NCI-H2196 (cell line): ENCODE measurements at regions not wholly inside any gene's neighbourhood (a gene's known extent, or its start where the extent isn't known, plus 50 kb on each side); places are given as distances from the start of the nearest gene placed in this dataset.

ENCODE experiments used
- DNase-seq: peaks from one replicate; lab custom pipeline; 2025; ENCODE audit not compliant: unreplicated experiment; lab: John Stamatoyannopoulos, UW

DNA sequence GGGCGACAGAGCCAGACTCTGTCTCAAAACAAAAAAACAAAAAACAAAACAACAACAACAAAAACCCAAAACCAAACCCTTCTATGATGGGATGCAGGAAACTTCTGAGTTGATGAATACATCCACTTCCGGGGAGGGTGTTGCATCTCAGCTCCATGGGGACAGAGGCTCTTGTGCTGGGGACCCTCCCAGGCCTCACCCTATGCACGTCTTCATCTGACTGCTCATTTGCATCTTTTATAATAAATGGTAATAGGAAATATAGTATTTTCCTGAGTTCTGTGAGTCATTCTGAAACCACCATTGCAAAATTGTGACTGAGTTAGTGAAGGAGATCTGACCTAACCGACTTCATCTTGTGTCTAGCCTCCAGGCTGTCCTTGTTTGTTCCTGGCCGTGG is 109.5 kb upstream of the SLC28A3 start:
- no peak for DNase-seq

DNA sequence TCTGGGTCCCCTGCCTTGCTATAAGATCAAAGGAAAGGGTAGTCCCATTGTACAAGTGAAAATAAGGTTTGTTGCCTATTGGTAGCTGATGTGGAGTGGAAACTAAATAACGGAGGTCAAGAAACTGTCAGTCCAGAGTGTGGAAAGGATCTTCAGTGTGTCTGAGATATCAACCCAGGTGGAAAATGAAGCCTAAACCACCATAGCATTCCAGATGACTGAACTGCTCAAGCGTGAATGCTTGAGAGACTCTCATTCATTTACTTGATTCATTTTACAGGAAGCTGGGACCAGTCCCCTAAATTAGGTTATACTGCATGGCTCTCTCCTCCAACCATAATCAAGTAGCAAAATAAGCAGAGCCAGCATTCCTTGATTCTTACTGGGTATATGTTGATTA is 116.0 kb upstream of the SLC28A3 start:
- DNase-seq = no peak

DNA sequence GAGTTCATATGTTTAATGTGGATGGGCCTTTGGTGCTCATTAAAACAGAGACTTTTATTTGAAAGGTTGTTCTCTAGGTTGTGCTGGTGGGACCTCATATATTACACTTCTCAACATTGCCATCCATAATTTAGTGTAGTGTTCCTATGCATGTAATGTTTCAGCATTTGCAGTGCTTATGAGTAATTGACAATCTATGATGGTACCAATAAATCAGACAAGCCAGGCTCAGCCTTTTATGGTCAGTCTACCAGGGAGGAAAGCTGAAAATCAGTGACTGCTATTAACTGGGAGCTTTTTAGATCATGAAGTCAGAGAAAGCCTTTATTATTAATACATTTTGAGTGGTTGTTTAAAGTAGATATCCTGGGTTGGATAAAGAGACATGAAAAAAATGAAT is 120.1 kb upstream of the SLC28A3 start:
- DNase-seq = no peak

DNA sequence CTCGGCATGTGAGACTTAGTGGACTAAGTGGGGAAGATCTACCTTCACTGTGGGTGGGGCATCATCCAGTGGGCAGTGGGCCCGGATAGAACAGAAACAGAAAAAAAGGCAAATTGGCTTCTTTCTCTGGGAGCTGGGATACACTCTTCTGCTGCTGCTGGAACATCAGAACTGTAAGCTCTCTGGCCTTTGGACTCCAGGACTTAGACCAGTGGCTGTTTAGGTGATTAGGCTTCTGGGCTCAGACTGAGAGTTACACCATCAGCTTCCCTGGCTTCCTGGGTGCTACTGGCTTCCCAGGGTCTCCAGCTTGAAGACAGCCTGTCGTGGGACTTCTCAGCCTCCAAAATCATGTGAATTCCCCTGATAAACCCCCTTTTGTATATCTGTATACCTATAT is 122.7 kb upstream of the SLC28A3 start:
- DNase-seq = no peak

DNA sequence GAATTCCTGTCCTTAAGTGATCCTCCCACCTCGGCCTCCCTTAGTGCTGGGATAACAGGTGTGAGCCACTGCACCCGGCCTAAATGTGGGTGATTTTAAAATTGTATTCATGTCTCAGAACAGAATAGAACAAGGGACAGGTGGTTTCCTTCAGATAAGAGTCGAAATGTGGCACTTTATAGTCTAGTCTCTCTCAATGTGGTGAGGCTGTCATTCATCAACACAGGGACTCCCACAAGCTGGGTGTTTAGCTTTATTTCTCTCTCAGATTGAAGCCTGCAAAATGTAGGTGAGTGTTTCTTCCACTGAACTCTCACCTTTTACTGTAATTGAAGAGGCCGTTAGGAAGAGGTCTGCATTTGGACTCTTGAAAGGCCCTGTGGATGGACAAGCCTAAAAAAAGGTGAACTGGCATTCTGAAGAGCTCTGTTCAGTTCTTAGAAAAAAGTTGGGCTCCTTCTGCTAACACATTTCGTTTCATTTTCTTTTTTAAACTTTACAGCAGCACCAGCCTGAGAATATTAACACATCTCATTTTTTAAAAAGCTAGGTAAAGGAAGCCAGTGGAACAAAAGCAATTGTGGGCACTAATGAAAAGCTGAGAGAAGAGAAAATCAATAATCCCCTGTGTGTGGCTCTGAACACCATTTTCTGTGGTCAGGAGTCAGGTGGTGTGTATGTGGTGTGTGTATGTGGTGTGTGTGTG is 126.2 kb upstream of the SLC28A3 start:
- DNase-seq = no peak

DNA sequence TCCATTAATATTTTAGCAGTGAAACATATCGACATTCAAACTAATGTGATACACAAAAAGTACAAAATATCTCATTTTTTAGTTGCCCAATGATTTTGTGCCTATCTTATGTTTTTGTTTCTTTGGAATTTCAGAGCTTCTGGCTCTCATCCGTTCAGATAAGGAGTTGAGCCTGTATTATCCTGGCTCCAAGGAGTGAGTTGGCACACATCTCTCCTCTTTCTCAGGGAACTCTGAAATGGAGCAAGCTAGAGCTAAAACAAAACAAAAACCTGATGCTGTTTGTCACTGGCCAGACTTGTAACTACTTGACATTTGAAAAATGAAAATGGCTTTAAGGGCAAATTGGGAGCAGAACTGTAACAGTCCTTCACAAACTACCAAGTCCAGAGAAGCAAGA is 131.3 kb upstream of the SLC28A3 start:
- DNase-seq = no peak

DNA sequence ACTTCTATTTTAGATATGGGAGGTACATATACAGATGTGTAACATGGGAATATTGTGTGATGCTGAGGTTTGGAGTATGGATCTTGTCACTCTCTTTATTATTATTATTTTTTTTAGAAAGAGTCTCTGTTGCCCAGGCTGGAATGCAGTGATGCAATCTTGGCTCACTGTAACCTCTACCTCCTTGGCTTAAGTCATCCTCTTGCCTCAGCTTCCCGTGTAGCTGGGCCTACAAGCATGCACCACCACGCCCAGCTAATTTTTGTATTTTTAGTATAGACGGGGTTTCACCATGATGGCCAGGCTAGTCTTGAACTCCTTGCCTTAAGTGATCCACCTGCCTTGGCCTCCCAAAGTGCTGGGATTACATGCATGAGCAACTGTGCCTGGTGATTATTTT is 138.4 kb upstream of the SLC28A3 start:
- no peak for DNase-seq

DNA sequence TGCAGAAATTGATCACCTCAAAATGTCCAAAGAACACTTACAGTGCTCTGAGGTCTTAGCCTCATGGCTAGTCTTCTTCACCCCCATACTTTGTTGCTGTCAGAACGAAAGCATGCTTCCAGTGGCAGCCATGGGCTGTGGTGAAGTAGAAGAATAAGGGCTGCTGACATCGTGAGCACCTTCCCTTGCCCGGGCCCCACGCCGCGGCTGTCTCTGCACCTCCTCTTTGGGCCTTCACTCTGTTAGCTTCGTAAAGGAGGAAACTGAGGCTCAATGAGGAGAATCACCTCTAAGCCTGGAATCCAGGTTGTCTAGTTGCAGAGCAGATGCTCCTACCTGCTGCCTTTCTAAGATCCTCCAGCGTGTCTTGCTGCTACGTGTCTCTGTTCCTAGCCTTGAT is 139.5 kb upstream of the SLC28A3 start:
- no peak for DNase-seq

DNA sequence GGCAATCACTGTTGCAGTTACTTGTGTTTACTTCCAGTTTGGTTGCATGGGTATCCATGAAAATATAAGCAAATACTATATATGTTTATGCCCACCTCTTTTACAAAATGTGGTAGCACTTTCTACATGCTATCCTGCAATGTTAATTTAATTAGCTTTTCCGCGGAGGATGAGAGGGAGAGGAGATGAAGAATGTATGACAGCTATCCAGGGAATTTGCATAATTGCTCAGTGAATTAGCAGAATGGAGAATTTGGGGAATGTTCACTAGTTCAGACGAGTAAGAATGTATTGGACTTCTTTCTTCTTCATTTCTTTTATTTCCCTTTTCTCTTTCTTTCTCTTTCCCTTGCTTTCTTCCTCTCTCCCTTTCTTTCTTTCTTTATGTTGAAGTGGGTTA is 140.7 kb upstream of the SLC28A3 start:
- DNase-seq = no peak

DNA sequence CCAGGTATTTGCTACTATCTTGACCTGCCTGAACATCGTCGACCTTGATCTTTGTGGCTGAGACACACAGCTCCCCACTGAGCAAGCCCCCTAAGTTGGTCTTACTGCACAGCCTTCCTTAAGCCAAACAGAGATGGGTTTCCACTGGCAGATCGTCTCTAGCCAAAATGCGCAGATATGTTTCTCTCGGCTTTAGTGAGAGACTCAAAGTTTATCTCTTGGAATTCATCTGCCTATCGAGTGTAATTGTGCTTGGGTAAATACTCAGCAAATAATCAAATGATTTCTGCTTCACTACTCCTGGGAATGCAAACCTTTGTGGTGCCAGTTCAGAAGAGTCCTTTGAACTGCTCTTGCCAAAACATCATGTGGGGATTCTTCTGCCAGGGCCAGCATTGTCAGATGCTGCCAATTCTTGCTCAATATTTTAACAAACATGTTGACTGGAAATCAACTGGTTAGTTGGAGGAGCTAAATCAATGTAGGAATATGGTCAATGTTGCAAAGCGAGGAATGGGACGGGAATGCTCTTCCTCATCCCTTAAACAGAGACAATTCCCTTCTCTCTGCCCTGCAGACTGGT is 141.2 kb upstream of the SLC28A3 start:
- DNase-seq = no peak

DNA sequence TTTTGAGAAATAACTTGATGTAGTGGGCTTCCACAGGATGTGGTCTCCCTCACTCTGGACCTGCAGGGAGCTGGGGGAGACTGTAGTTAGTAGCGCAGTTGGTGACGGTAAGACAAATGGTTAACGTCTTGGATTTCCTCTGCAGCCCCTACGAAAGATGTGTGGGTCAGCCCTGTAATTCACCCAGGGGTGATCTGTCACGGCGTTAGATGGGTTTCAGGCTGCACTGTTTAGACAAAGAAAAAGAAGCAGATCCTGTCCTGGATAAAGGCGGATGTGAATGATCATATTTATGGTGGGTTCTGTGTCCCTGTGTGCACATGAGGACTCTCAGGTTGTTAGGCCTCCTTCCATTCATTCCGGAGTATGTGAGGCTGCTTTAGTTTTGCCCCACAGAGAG is 142.0 kb upstream of the SLC28A3 start:
- DNase-seq = no peak

DNA sequence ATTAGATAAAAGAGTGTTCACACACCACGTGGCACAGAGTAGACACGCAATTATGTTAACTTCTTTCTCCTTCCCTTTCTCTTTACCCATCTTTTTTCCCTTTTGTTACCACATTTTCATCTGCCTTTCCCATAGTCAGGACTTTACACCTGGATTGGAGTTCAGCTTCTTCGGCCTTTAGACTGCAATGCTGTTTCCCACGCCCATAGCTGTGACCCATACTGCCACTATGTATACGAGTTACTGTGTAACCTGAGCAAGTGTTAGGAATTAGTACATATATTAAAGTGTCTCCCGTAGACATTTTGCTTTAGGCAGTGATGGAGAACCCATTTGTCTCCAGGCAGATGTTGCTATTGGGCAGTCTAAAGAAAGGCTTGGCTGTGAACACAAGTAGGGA is 143.6 kb upstream of the SLC28A3 start:
- no peak for DNase-seq

DNA sequence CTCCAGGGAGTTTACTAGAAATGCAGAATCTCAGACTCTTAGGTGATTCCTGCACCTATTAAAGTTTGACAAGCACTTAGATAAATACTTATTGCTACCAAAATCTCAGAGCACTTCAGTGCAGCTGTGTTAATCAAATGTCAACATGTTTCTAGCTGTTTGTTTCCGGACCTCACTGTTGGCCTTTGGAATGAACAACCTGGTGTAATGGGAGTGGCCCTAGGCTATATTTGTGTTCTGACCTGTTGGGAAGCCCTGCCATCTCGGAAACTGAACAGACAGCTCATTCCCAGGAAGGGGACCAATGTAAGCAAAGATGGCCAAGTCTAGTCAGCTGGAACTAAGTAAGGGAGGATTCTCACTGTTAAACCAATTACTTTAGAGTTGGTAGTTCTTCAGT is 145.0 kb upstream of the SLC28A3 start:
- DNase-seq = no peak

DNA sequence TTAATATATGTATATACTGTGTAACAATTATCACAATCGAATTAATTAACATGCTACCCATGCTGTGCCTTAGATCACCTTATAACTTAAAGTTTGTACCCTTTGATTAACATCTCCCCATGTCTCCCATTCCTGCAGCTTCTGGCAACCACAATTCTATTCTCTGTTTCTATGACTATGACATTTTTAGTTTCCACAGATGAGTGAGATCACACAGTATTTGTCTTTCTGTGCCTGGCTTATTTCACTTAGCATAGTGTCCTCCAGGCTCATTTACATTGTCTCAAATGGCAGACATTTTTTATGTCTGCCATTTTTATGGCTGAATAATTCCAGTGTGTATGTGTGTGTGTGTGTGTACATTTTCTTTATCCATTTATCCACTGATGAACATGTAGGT is 146.1 kb upstream of the SLC28A3 start:
- DNase-seq = no peak

DNA sequence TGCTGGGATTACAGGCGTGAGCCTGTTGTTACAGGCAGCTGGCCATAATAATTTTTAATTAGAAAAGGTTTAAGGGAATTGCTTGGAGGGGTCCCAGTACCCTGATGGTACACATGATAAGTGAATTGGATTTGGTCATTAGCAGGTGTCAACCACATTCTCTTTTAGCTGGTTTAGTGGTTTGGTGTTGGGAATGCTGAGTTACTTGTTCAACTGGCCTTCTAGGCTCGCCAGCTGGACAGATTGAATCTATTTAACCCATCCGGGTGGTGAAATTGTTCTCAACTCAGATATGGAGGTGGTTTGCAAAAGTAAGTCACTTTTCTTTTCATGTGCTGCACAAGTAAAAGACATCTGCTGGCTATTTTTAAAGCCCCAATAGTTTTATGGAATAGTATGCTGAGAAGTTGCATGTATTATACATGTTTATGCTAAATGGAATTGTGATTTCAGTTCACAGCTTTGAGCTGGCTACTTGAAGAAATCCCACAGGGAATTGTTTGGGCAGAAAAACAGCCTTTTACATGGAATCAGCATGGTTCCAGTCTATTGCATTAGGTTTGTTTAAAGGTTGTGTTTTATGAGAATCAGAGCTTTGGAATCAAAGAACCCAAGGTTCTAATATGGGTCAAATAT is 149.8 kb upstream of the SLC28A3 start:
- DNase-seq = no peak

DNA sequence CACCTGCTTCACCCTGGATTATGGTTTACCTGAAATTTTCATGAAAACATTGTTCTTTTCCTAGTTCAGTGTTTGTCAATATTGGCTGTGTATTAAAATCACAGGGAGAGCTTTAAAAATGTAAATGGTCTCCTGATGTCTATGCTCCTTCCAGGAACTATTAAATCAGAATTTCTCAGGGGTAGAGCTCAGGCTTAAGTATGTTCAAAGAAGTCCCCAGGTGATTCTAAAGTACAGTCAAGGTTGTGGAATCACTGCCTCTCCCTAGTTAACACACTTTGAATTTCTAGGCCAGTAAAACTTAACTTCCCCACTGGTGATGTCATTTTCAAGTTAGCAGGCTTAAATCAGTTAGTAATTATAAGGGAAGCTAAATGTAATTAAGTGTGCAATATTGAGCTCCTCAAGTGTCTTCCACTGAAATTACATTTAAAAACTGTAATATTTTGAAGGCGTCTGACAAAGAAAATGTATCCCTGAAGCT is 150.3 kb upstream of the SLC28A3 start:
- DNase-seq = no peak

DNA sequence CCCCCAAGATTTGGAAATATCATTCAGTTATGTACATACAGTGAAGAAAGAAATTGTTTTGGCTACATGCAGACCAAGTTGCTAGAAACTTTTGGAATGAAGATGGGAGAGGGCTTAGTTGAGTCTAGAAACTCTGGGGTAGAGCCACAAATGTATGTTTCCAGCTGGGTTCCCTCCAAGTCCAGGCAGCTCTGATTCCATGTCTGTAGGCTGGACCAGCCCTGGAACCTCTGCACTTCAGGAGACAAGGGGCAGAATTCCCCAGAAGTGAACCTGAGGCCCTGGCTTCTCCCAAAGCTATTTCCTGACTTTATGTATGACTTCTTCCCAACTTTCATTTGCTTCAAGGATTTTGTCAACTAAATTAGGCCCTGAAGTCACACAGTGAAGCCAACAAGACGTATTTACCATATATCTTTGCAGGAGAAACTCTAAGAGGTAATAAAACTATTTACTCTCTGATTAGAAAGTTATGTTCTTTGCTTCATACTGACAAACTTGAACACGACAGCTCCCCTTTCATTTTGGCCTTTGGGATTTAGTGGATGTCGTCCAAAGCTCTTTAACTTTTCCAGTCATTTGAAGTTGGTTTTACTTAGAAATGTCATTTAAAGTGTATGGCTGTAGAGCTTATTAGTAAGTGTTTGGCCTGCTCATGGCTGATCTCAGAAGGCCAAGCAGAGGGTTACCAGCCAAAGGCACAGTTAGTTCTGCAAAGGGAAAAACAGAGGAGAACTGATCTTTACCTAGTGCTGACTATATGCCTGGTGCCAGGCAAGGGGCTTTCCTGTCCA is 152.0 kb upstream of the SLC28A3 start:
- DNase-seq = no peak

DNA sequence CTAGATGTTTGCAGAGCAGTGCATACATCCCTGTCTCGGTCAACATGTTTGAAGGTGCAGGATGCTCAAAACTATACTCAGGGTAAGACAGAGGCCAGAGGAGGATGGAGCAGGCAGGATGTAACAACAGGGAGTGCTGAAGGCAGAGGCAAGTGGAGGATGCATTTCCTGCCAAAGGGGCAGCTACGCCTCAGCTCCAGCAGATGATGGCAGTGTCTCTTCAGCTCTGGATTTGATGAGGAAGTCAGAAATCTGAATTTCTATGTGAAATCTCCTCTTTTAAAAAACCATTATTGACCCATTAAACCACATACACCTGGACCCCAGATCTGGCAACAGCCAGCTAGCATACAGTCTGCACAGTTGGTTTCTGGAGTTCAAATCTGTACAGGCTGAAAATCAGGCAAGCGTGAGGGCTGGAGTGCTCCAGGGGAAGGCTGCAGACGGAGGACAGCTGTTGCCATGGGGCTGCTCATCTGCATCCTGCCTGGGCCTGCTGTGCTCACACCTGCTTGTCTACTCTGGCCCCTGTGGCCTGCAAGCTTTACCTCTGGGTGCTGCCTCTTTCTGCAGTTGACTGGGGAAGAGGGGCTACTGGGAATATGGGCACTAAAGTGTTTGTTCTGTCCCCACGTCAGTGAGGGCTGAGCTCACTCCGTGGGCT is 152.9 kb upstream of the SLC28A3 start:
- no peak for DNase-seq

DNA sequence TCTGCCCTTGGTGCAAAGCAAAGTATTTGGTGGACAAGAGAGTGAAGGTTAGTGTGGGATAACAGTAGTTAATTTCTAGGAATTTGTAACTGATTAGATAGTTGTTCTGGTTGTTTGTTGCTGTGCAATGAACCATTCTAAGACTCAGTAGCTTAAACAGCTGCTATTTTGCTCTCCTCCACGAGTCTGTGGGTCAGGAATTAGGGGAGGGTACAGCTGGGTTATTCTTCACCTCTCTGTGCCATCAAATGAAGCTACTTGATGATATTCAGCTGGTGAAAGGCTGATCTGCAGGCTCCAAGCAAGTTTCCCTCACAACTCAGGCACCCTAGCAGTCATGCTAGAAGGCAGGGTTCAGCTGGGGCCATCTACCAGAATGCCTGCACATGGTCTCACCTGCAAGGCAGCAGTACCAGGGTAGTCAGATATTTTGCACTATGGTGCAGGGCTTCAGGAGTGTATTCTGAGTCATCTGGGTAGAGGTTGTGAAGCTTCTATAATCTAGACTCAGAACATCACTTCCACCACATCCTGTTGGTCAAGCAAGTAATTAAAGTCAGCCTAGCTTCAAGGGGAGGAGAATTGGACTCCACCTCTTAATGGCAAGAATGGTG is 159.5 kb upstream of the SLC28A3 start:
- DNase-seq = no peak

DNA sequence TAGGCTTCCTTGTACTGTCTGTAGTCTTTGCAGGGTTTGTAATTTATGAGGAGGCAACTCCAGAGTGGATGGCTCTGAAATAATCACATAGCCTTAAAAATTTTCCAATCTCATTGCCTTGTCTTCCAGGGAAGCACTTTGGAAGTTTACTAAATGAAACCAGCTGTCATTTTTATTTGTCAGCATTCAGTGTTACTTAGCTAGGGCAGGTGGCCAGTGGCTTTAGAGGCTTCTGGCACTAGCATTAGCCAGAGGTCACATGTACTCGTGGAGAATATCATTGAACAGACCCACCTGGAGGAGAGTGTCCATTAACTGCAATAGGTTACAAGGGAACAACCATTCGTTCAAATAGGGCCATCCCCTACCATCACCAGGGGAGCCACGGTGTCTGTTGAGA is 160.3 kb upstream of the SLC28A3 start:
- no peak for DNase-seq

DNA sequence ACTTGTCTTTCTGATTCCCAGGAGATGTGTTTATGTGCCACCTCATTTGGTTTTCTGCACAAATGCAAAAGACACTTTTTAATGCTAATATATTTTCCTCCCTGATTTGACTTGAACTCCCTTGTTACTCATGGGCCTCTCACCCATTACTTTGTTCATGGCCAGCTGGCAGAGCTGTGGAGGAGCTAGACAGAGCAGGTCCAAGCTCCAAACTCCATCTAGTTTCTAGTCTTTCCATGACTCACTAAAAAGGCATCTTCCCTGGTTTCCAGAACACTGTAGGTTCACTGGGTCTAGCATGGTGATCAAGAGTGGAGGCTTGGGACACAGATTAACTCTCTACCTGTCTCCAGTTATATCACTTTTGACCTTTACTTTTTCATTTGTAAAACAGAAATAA is 161.0 kb upstream of the SLC28A3 start:
- no peak for DNase-seq
